IMR-90 (cell line): ENCODE measurements at regions not wholly inside any gene's neighbourhood (a gene's known extent, or its start where the extent isn't known, plus 50 kb on each side); places are given as distances from the start of the nearest gene placed in this dataset.

ENCODE experiments used
- CEBPB ChIP-seq: IDR thresholded peaks from 2 replicates; pipeline ENCODE4 v1.6.1; 2012; ENCODE audit warnings: low read depth, low read length, improper control_type of control experiment
- FOS ChIP-seq: fragments of 150-350 bp; IDR thresholded peaks from 2 replicates; pipeline ENCODE4 v1.6.1; 2016; ENCODE audit warnings: low read depth, low read length
- POLR2A ChIP-seq: IDR thresholded peaks from 2 replicates; pipeline ENCODE4 v1.6.1; 2012; ENCODE audit warnings: mild to moderate bottlenecking, low read depth, low read length
- RAD21 ChIP-seq: IDR thresholded peaks from 2 replicates; pipeline ENCODE4 v1.6.1; 2012; ENCODE audit warnings: low read length, improper control_type of control experiment
- RFX5 ChIP-seq: IDR thresholded peaks from 2 replicates; pipeline ENCODE4 v1.8.0; 2012; ENCODE audit warnings: low read depth, mild to moderate bottlenecking, low read length, moderate library complexity
- SMC3 ChIP-seq: fragments of 150-350 bp; IDR thresholded peaks from 2 replicates; pipeline ENCODE4 v1.6.1; 2016; ENCODE audit warnings: low read depth, mild to moderate bottlenecking, antibody characterized with exemption, low read length, moderate library complexity
- TF ChIP-seq, protein P1 (sequence below): conservative IDR thresholded peaks from 2 replicates; pipeline ENCODE4 v1.5.1; 2012; ENCODE audit warnings: mild to moderate bottlenecking, low read depth, low read length, improper control_type of control experiment
- TF ChIP-seq, protein P2 (sequence below): fragments of 150-350 bp; IDR thresholded peaks from 2 replicates; pipeline ENCODE4 v1.6.1; 2017; ENCODE audit warnings: mild to moderate bottlenecking, antibody characterized with exemption, low read length, low read depth

DNA sequence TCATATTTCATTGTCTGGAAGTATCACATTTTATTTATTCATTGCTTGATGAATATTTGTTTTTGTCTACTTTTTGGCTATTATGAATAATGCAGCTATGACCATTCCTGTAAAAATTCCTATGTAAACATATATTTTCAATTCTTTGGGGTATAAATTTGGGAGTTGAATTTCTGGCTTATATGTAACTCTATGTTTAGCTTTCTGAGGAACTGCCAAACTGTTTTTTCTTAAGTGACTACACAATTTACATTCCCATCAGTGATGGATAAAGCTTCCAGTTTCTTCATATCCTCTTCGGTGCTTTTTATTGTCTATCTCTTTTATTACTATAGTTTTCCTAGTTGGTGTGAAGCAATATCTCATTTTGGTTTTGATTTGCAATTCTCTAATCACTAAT is 115.6 kb upstream of the CXCL12 start:
- TF ChIP-seq, protein P1, sequence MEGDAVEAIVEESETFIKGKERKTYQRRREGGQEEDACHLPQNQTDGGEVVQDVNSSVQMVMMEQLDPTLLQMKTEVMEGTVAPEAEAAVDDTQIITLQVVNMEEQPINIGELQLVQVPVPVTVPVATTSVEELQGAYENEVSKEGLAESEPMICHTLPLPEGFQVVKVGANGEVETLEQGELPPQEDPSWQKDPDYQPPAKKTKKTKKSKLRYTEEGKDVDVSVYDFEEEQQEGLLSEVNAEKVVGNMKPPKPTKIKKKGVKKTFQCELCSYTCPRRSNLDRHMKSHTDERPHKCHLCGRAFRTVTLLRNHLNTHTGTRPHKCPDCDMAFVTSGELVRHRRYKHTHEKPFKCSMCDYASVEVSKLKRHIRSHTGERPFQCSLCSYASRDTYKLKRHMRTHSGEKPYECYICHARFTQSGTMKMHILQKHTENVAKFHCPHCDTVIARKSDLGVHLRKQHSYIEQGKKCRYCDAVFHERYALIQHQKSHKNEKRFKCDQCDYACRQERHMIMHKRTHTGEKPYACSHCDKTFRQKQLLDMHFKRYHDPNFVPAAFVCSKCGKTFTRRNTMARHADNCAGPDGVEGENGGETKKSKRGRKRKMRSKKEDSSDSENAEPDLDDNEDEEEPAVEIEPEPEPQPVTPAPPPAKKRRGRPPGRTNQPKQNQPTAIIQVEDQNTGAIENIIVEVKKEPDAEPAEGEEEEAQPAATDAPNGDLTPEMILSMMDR = no peak
- no peak for TF ChIP-seq POLR2A
- TF ChIP-seq CEBPB = no peak
- TF ChIP-seq FOS = no peak
- no peak for TF ChIP-seq RFX5
- TF ChIP-seq, protein P2, sequence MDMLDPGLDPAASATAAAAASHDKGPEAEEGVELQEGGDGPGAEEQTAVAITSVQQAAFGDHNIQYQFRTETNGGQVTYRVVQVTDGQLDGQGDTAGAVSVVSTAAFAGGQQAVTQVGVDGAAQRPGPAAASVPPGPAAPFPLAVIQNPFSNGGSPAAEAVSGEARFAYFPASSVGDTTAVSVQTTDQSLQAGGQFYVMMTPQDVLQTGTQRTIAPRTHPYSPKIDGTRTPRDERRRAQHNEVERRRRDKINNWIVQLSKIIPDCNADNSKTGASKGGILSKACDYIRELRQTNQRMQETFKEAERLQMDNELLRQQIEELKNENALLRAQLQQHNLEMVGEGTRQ = no peak
- TF ChIP-seq SMC3 = no peak
- TF ChIP-seq RAD21 = no peak
